ENCODE measurements at regions not wholly inside any gene's neighbourhood (a gene's known extent, or its start where the extent isn't known, plus 50 kb on each side); places are given as distances from the start of the nearest gene placed in this dataset.

- ChIA-PET CTCF (ENCODE audit: low intra/inter-chr PET ratio, low total read pairs) (no interaction called here), POLR2A (no interaction called here)
These were observed 547.7 kb upstream of the KLF12 start for GRCh38 chr13:74681891-74682290.

More at GRCh38 chr13:74681891-74682290, 547.7 kb upstream of the KLF12 start:
- no peaks in the 10 kb centered on the region for H3K4me1 ChIP-seq (ENCODE audit: insufficient read depth, low read length)
- H3K4me2 ChIP-seq (ENCODE audit: low read depth, low read length): no peak overlapping the region
- no peaks in the 10 kb centered on the region for H3K79me2 ChIP-seq (ENCODE audit: insufficient read depth, low read length)
- 7% methylated on average over 3 of the region's 3 CpGs for WGBS (ENCODE audit: low lambda C conversion rate)
- BruUV-seq (replicated peaks): no TSS peak
- no peak overlapping the region for H3K9ac ChIP-seq (ENCODE audit: insufficient read depth, low read depth, low read length)
- H2AFZ ChIP-seq (ENCODE audit: low read length): no peak overlapping the region
- intact Hi-C loops (cut with micrococcal nuclease; ENCODE audit: unreplicated experiment): no loop called here
- no peaks in the 10 kb centered on the region for H3K9me3 ChIP-seq (ENCODE audit: low read length)
- H3K36me3 ChIP-seq (replicated peaks in 1 of 2; ENCODE audit: control insufficient read depth in 1 of 2, insufficient read depth in 2 of 2, low read length in 2 of 2): no peaks in the 10 kb centered on the region
- no peak for FAIRE-seq
- no peak overlapping the region for H3K27ac ChIP-seq (ENCODE audit: extremely low read length, insufficient read depth, low read length)
- H3K27me3 ChIP-seq (ENCODE audit: control insufficient read depth in 1 of 2, insufficient read depth in 2 of 2, low read length in 2 of 2): no peaks in the 10 kb centered on the region
- in situ Hi-C loops (cut with HindIII; ENCODE audit: extremely low pct_ligation_motif_present, low pct_unique_long_range_greater_than_20kb): no loop called here
- TF ChIP-seq ZNF180 (CRISPR knock-in tag; IDR thresholded peaks at IDR 0.05; ENCODE audit: borderline replicate concordance, low read depth): no peak
- no peak for TF ChIP-seq NONO (IDR thresholded peaks at IDR 0.05)
- TF ChIP-seq NONO (CRISPR knock-in tag; conservative IDR thresholded peaks at IDR 0.05): no peak
- TF ChIP-seq ZNF24 (IDR thresholded peaks at IDR 0.05): no peak
- no peak for TF ChIP-seq PRDM10 (CRISPR knock-in tag; IDR thresholded peaks at IDR 0.05; ENCODE audit: low read depth)
- TF ChIP-seq ZNF784 (CRISPR knock-in tag; IDR thresholded peaks at IDR 0.05; ENCODE audit: borderline replicate concordance): no peak
- no peak for TF ChIP-seq ZNF414 (CRISPR knock-in tag; IDR thresholded peaks at IDR 0.05)
- TF ChIP-seq AFF4 (CRISPR knock-in tag; IDR thresholded peaks at IDR 0.05): no peak
- no peak for TF ChIP-seq ZNF552 (CRISPR knock-in tag; IDR thresholded peaks at IDR 0.05; ENCODE audit: borderline replicate concordance)
- TF ChIP-seq PRMT3 (CRISPR knock-in tag; IDR thresholded peaks at IDR 0.05; ENCODE audit: borderline replicate concordance, low read depth): no peak
- no peak for TF ChIP-seq ZNF337 (CRISPR knock-in tag; IDR thresholded peaks at IDR 0.05; ENCODE audit: borderline replicate concordance, low read depth)
- TF ChIP-seq ZNF615 (CRISPR knock-in tag; IDR thresholded peaks at IDR 0.05; ENCODE audit: borderline replicate concordance): no peak
- no peak for TF ChIP-seq DMAP1 (CRISPR knock-in tag; IDR thresholded peaks at IDR 0.05)
- no peak overlapping the region for H3K4me3 ChIP-seq (replicated peaks in 1 of 3; ENCODE audit: insufficient read depth in 1 of 3, low read depth in 2 of 3, low read length in 3 of 3)
- H4K20me1 ChIP-seq (ENCODE audit: insufficient read depth, low read length): no peaks in the 10 kb centered on the region
- ATAC-seq: no peak
- no peak for DNase-seq (ENCODE audit: low spot score)
